ENCODE measurements at regions not wholly inside any gene's neighbourhood (a gene's known extent, or its start where the extent isn't known, plus 50 kb on each side); places are given as distances from the start of the nearest gene placed in this dataset.

- no peak for TF ChIP-seq ZNF274 (IDR thresholded peaks at IDR 0.05; ENCODE audit: low read depth, low read length)
- no peak for TF ChIP-seq SUZ12 (IDR thresholded peaks at IDR 0.05; ENCODE audit: extremely low read depth, insufficient read depth, insufficient read length)
Observed at GRCh38 chr6:3912361-3913076, 63.3 kb downstream of the FAM50B start.

All from NT2/D1 (cell line).